Colon (tissue), 2 donors: ENCODE measurements at regions not wholly inside any gene's neighbourhood (a gene's known extent, or its start where the extent isn't known, plus 50 kb on each side); places are given as distances from the start of the nearest gene placed in this dataset.

Experiments
- FAIRE-seq: peaks from 2 replicates; lab custom pipeline; 2012; peaks lifted over from hg19 to GRCh38; lab: Jason Lieb, UNC
- donor health status: control.
- donor health status: control.

DNA sequence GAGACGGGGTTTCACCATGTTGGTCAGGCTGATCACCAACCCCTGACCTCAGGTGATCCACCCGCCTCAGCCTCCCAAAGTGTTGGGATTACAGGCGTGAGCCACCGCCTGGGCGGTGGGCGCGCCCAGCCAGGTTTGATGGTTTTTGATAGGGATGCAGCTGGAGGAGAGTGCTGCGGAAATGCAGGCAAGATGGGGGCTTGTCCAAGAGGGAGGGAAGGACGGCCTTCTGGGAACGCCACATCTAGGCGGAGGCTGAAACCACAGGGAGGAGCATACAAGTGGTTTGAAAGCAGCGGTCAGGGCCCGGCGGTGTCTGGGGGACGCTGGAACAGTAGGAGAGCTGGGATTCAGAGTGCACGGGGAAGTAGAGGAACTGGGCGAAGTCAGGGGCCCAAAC lies 134.6 kb downstream of the VRK1 start:
- no peak for FAIRE-seq

DNA sequence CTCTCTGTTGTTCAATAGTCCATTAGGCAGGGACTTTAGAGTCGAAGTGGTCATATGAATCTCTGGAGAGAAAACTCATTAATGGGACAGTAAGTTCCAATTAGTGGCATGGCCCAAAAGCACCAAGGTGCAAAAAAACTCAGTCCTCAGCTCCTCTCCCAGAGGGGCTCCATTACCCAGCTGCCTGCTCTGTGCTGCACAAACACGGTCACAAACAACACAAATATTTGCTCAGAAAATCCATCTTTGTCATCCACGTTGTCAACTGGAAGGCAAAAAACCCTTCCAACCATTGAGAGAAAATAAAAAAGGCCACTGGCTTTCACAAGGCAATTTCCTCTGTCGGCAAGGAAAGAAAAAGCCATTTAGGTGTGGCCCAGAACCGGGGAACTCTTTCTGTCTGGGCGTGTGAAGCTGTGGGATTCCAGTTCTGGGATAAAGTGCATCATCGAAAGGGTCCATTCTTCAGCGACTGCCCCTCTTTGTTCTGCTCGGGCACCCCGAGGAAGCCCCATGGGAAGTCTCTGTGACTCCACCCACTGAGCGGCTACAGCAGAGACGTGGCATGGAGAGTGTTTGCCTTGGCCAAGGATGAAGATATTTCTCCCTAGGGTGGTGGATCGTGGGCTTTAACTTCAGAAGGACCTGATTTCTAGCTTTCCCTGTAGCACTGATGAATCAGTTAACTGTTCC lies 137.6 kb downstream of the VRK1 start:
- no peak for FAIRE-seq

DNA sequence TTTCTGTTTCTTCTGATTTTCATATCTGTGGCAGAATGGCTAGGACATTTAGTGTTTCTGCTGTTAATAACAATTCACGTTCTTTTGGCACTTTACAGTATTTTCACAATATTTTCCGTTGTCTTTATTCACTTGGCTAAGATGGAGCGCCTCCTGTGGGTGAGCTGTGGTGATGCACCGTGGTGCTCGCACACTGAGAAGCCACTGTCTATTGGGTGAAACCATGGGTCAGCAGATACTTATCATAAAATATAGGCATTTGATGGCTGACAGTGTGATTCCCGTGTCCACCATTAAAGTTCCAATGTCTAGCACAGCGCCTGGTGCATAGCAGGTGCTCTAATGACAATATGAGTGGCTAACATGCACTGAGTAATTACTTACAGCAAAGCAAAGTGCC lies 141.8 kb downstream of the VRK1 start:
- no peak for FAIRE-seq

DNA sequence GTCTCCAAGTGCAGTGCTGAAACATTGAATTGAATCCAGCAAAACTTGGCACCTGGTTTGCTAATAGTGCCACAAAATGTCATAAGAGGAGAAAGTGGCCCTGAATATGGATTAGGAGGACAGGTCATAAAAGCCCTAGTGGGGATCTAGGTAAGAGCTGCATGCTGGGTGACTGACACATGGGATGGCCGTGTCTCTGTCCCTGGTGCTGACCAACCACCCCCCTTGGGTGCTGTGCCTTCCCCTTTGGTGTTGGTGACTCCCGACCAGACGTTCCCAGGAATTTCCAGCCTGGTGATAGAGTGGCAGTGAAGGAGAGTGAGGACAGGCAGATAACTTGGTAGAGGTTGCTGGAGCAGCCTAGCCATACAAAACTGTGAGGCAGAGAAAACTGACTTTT lies 142.8 kb downstream of the VRK1 start:
- no peak for FAIRE-seq

DNA sequence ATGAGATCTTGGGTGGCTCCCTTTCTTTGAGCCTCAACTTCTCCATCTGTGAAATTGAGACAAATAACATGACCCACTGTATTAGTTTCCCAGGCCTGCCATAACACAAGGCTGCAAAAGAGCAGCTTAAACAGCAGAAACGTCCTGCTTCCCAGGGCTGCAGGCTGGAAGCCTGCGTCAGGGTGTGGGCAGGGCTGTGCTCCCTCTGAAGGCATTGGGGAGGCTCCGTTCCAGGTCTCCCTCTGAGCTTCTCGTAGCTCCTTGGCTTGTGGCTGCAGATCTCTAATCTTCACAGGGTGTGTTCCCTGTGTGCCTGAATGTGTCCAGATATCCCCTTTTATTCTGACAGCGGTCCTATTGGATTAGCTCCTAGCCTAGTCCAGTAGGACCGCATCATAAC lies 147.1 kb downstream of the VRK1 start:
- FAIRE-seq, result no peak

DNA sequence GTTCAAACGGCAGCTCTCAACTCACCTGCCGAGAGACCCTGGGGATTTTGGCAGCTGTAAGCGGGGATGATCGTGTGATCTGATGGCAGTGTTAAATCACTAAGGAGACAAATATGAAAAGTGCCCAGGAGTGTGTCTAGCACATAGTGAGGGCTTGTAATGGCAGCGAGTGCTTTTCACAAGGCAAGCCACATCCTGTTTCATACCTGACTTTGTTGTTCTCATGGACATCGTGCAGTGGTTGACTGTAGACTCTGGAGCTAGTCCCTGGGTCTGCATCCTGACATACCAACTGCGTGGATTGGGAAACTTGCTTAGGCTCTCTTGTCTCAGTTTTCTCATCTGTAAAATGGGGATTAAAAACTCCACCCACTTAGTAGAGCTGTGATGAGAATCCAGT lies 148.5 kb downstream of the VRK1 start:
- no peak for FAIRE-seq

DNA sequence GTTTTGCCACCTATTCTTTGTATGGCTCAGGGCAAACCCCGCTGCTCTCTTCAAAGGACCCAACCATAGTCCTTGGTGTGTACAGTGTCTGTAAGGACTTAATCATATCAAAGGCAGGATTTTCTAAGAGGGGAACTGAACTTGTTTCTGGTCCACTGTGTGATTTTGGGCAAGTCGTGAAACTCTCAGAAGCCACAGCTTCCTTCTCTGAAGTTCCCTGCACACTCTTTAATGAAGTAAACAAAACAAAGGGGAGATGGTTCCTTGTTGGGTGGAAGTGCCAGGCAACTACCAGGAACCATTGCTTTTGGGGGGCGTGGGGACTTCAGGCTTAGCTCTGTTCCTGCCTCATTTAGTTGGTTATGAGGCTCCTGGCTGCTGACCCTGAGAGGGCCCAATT lies 152.4 kb downstream of the VRK1 start:
- no peak for FAIRE-seq

DNA sequence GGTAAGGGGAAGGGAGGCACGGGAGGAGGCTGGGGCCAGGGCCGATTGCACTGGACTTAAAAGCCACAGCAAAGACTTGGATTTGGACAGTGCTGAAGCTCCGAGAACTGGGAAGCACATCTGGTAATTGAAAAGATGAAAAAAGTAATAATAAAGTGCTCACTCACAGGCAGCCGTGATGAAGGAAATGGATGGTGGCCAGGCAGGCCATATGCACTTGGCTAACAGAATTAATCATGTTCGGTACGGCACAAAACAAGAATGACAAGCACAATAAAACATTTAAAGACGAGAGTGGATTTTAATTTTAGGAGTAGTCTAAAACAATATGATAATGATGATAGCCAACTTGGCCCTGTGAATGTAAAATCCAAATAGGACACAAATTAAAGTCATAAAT lies 154.3 kb downstream of the VRK1 start:
- no peak for FAIRE-seq

DNA sequence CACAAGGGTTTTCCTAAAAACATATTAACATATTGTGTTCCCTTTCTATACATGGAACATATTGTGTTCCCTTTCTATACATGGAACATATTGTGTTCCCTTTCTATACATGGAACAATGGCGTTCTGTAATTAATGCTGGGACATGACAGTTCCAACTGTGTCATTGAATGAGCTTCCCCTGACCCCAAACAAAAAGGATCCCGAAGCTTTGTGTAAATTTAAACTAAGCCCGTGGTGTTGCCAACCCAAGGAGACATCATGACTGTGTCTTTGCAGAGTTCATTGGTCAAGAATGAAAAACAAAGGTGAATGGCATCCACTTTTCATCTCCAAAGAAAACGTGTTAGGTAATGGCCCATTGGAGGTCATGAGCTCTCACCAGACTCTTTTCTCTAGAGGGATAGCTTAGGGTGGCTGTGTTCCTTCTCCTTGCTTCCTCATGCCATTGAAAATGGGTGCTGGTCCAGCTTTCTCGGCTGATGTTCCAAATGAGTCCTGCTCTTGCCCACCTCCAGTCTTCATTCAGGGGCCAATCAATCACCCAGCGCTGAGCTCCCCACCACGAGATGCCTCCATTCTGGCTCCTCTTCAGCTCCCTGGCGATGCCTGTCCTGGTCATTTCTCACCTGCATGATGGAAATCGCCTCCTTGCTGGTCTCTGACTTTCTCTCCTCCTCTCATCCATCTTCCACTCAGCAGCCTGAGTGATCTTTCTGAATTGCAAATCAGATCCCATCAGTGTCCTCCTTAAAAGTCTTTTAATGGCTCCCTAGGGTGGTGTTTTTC lies 156.1 kb downstream of the VRK1 start:
- no peak for FAIRE-seq

DNA sequence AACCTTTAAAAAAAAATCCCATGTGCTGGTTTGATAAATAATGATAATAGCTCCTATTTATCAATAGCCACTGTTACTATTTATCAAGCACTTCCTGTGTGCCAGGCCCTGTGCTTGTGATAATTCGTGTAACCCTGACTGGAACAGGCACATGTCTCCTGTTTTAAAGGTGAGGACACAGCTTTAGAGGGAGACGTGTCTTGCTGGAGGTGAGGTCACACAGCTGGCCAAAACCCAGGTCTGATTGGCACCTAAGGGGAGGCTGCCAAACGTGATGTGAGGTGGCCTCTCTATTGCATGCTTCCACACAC lies 156.6 kb downstream of the VRK1 start:
- FAIRE-seq, result no peak

DNA sequence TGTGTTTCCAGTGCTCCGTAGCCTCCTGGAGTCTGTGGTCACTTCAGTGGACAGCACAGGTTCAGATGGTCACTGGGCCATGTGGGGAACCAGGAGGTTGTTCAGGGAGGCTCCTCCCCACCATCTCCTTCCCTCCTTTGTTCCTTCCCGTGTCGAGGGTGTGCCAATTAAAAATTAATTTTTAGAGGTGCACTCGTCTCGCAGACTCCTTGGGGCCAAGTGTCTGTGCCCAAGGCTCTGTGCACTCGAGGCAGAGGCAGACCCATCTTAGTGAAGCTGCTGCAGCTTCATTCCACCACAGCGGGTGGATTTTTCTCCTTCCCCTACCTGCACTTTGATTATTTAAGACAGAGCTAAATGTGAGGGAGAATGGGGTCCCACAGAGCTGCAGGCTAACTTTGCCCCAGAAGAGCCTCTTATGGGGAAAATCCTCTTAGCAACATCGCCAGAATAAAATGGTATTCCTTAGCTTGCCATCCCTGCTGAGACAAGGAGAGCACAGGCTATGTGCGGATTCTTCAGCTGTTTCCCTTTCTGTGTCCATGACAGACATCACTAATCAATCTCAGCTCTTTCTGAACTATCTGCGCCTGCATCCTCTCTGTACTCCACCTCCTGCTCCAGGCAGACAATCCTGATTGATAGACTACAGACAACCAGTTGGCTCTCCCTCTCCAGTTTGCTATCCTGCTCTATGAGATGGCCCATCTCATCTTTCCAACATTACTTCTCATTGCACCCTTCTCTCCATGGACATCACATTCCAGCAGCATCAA lies 159.5 kb downstream of the VRK1 start:
- no peak for FAIRE-seq

DNA sequence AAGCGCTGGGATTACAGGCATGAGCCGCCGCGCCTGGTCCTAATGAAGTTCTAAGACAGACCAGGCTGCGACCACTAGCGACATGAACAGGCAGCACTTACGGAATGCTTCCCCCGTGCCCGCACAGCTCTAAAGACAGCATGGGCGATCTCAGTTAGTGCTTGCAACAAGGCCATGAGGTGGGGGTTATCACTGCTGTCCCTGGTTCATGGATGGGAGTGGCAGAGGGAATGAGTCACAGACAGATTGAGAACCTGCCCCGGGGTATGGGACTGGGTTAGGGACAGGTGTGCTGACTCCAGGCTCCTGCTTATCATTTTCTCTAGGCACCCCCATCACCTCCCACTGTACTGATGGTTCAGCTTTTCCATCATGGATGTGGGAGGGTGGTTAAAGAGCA lies 160.9 kb downstream of the VRK1 start:
- FAIRE-seq, result no peak

DNA sequence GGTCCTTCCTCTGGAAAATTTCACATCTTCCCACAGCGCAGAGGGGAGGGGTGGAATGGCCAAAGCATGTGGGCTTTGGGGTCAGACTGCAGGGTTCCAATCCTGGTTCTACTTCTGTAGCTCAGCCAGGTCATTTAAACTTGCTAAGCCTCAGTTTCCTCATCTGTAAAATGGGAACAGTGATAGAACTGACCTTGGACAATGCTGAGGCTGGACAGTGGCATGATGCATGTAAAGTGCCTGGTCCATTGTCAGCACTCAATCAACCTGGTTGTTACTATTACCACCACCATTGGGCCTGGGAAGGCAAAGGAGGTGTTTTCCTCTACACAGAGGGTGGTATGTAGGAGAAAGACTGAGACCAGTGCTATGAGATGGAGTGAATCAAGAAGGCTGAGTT lies 162.8 kb downstream of the VRK1 start:
- no peak for FAIRE-seq

DNA sequence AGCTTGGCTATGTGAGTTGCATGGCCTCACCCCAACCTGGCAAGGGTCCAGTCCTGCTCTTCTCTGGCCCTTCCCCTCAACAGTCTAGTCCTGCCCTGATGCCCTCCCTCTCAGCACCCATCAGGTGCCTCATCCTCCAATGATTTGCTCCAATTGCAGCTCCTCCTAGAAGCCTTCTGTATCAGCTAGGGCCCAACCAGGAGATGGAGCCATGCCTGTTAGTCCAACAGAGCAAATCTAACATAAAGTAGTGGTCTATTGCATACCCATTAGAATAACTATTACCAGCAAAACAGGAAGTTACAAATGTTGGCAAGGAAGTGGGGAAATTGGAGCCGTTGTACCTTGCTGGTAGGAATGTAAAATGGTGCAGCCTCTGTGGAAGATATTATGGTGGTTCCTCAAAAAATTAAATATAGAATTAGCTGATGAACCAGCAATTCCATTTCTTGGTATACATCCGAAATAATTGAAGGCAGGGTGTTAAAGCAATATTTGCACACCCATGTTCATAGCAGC lies 163.5 kb downstream of the VRK1 start:
- no peak for FAIRE-seq

DNA sequence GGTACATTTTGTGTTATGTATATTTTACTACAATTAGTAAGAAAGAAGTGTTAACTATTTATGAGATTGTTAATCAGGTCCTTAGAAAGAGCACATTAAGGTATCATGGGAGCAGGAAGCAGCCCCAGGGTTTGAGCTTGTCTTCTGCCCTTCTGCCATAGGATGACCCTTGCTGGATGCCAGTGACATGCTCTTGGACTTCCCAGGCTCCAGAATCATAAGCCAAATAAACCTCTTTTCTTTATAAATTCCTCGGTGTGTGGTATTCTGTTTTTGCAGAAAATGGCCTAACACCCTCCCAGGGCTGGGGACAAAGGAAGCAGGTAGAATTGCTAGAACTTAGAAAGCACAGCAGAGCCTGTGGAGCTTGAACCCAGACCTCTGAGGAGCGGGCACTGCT lies 164.7 kb downstream of the VRK1 start:
- no peak for FAIRE-seq

DNA sequence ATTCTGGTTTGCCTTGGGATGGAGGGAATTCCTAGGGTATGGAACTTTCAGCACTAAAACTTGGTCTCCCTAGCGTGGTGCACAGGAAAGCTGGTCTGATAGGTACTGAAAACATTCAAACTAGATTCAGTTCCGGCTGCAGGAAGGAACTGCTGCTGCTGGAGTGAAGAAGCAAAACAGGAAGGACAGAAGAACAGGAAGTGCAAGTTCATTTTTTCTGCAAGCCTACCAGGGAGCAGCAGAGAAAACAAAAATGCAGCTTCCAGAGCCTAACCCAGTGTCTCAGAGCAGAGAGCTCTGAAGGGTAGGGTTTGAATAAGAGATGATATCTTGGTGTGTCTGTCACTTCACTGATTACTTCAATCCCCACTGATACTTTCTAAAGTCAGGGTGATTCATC lies 165.2 kb downstream of the VRK1 start:
- FAIRE-seq, result no peak

DNA sequence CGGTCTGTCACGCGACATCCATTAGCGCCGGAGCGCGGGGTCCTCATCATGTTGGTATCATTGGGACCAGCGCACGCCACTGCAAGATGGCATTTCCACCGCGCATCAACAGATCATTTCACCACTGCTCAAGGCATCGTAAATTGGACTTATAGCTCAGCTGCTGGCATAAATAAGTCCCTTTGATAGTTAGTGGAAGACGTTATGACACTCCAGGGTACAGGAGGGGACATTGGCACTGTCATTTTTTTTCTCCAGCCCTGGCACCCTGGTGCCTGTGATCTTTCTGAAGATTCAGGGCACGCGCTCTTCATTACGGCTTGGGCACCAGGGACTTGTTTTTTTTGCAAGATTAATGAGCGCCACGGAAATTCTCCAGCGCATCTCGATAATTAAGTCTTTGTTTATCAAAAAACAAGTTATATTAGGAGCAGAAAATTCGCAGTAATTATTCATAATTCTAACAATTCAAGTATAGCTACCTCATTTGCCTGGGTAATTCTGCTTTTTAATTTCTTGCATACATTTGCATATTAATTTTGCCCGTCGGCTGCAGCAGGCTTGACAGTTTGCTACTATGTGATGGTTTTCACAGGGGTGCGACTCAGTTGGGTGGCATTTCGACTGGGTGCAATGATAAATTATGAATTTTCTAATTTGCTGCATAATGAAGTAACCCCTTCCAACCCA lies 167.7 kb downstream of the VRK1 start:
- FAIRE-seq, result no peak

DNA sequence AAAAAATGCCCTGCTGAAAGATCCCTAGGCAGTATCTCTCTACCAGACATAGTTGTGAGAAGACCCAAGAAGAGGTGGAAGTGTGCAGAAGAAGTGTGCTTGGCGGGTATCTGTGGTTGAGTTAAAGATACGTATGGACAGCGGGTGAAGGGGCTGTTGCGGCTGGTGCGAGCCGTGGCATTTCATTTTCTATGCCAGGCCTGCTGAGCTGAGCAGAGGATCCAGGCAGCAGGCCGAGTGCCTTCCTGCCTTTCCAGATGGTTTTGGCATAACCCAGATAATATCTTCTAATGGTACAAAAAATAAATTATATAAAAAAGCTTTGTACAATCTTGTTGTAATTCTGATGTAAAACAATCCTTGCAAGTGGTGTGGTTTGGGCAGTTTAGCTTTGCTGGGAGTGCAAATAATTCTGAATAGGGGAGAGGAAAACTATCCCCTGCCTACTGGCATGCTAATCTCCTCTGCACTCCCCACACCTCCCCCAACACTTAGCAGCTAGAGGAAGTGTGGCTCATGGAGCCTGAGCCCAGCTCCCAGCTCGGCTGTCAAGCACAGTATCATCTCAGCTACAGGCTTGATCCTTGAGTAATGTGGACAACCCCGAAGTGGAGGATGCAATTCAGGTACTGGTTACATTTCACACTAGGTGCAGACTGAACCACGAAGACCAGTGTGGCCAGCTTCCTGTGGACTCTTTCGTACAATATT lies 168.9 kb downstream of the VRK1 start:
- FAIRE-seq, result no peak

DNA sequence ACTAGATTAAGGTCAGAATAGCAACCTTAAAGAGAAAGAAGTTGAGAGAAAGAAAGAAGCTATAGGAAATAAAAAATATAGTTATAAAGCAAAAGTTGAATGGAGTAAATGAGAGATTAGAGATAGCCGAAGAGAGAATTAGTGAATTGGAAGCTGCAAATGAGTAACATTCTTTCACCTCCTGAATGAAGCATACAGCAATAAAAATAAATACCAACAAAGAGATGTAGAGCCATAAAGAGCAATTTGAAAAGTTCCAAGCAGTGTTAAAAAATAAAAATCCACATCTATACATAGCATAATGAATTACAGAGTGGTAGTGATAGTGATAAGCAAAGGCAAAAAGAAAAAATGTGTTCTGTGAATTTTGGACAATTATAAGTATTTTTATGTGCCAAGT lies 177.9 kb downstream of the VRK1 start:
- no peak for FAIRE-seq

DNA sequence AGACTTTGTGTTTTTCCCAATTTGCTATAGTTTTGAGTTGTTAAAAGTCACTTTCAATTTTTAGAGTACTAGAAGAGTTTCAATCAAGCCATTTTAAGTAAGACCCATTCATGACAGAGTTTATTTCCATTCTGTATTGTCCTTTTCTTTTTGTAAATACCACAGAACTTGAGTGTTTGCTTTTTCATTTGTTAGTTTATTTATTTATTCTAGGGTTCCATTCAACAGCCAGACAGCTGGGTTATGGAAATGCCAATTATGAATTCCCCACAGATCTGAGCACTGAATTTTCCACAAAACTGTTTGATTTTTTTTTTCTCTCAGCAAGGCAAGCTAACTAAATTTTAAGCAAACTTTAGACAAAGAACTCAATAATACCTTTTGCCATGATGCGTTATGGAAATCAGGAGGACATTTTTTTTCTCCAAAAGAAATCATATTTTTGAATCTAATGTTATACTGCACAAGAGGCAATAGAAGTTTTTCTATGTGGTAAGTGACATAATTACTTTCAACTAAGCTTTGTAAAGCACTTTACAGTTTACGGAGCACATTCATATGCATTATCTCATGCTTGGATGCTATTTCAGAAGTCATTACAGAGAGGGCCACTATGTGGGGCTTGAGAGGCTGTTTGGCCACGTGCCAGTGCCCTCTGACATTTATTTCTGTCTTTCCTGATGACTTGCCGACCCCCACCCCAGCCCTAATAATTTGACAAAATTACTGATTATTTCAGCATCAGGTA lies 181.5 kb downstream of the VRK1 start:
- no peak for FAIRE-seq

DNA sequence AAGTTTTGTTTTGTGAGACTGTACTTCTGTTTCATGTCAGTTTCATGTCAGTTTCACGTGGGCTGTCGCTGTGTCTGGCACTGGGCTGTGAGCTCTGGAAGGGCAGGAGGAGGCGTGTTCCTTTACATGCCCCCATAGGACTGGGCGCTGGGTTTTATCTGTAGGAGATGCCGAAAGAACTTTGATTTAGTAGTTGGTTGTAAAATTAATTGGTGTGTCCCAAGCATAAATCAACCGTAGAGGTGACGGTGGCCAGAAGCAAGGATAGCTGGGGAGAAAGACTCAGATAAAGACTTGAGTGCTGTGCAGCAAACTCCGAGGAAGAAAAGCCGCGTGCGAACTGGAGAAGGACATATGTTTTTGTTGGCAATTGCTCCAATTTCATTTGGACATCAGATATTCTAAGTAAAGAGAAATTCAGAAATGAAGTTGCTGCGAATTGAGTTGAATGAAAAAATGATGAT lies 182.5 kb downstream of the VRK1 start:
- no peak for FAIRE-seq
